Activated CD8-positive, alpha-beta T cell treated with anti-CD3 and anti-CD28 coated beads for 36 hours (primary cell): ENCODE measurements at regions not wholly inside any gene's neighbourhood (a gene's known extent, or its start where the extent isn't known, plus 50 kb on each side); places are given as distances from the start of the nearest gene placed in this dataset.
"Not testable (repeated sequence)": the region's sequence is repeated elsewhere in the genome, so short reads cannot be mapped to it uniquely, and the experiment has no call there.

Source experiments
- ATAC-seq: fragments of 200-7000 bp; cut with Tn5 transposase; one replicate; pipeline ENCODE4 v1.10.0; 2021; ENCODE audit warnings: mild to moderate bottlenecking, moderate library complexity
- CTCF ChIA-PET: fragments of 350-600 bp; sonication (Branson Sonifier 250); formaldehyde crosslinking; loops from one replicate; lab custom pipeline; 2021; ENCODE audit warnings: antibody characterized with exemption; lab: Charles Lee
- POLR2A ChIA-PET: fragments of 350-600 bp; sonication (Branson Sonifier 250); formaldehyde crosslinking; loops from one replicate; lab custom pipeline; 2021; ENCODE audit warnings: antibody characterized with exemption; lab: Charles Lee
- DNase-seq: peaks from one replicate; pipeline ENCODE4 v3.0.0-alpha.2; 2020
- H3K27ac Mint-ChIP-seq: one replicate; pipeline ENCODE4 v1.8.0; 2021; ENCODE audit warnings: mild to moderate bottlenecking, mixed read lengths
- H3K27me3 Mint-ChIP-seq: one replicate; pipeline ENCODE4 v1.8.0; 2021; ENCODE audit warnings: mixed read lengths
- H3K36me3 Mint-ChIP-seq: one replicate; pipeline ENCODE4 v1.8.0; 2021; ENCODE audit warnings: low read depth, mixed read lengths
- H3K4me1 Mint-ChIP-seq: one replicate; pipeline ENCODE4 v1.8.0; 2021; ENCODE audit warnings: low read depth, mixed read lengths
- H3K4me3 Mint-ChIP-seq: one replicate; pipeline ENCODE4 v1.8.0; 2021; ENCODE audit warnings: mild to moderate bottlenecking, moderate library complexity, mixed read lengths
- H3K9me3 Mint-ChIP-seq: one replicate; pipeline ENCODE4 v1.8.0; 2021; ENCODE audit warnings: mixed read lengths
- intact Hi-C: fragments of 100-400 bp; cut with micrococcal nuclease; formaldehyde crosslinking; loops from one replicate; pipeline ENCODE4 v1.10.0; 2022
- TF ChIP-seq, protein P1 (sequence below): fragments of 200-600 bp; IDR thresholded peaks from one replicate; pipeline ENCODE4 v1.8.0; 2022; ENCODE audit warnings: antibody characterized with exemption, mild to moderate bottlenecking

DNA sequence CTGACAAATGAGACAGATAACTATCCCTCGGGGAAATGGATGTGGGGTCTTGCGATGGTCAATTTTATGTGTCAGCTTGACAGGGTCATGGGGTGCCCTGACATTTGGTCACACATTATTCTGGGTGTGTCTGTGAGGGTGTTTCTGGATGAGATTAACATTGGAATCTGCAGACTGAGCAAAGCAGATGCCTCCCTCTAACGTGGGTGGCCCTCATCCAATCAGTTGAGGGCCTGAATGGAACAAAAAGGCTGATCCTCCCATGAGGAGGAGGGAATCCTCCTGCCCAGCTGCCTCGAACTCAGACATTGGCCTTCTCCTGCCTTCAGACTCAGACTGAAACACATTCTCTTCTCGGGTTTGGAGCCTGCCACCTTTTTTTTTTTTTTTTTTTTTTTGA, 69.0 kb downstream of the MINAR1 start:
- peaks cover 4% of the 10 kb centered on the region for H3K27me3 Mint-ChIP-seq
- H3K4me1 Mint-ChIP-seq, result no peaks in the 10 kb centered on the region
- POLR2A ChIA-PET, result no interaction called here
- intact Hi-C loops, result no loop called here
- CTCF ChIA-PET, result no interaction called here
- H3K4me3 Mint-ChIP-seq, result no peak overlapping the region
- no peak overlapping the region for H3K27ac Mint-ChIP-seq
- H3K36me3 Mint-ChIP-seq, result no peaks in the 10 kb centered on the region
- no peaks in the 10 kb centered on the region for H3K9me3 Mint-ChIP-seq
- ATAC-seq (no peak), DNase-seq (no peak)
- TF ChIP-seq, protein P1, sequence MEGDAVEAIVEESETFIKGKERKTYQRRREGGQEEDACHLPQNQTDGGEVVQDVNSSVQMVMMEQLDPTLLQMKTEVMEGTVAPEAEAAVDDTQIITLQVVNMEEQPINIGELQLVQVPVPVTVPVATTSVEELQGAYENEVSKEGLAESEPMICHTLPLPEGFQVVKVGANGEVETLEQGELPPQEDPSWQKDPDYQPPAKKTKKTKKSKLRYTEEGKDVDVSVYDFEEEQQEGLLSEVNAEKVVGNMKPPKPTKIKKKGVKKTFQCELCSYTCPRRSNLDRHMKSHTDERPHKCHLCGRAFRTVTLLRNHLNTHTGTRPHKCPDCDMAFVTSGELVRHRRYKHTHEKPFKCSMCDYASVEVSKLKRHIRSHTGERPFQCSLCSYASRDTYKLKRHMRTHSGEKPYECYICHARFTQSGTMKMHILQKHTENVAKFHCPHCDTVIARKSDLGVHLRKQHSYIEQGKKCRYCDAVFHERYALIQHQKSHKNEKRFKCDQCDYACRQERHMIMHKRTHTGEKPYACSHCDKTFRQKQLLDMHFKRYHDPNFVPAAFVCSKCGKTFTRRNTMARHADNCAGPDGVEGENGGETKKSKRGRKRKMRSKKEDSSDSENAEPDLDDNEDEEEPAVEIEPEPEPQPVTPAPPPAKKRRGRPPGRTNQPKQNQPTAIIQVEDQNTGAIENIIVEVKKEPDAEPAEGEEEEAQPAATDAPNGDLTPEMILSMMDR, result no peak

DNA sequence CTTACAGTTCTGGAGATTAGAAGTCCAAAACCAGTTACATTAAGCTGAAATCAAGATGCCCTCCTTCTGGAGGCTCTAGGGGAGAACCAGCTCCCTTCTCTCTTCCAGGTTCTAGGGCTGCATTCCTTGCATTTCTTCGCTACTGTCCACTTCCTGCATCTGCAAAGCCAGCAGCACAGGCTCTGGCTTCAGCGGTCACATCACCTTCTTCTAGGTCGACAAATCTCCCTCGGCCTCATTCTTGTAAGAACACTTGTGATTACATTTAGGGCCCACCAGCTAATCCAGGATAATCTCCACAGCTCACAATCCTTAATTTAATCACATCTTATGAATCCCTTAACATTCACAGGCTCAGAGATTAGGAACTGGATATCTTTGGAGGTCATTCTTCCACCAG, 73.8 kb downstream of the MINAR1 start:
- Mint-ChIP-seq H3K4me3 (no peak overlapping the region), H3K27me3 (no peaks in the 10 kb centered on the region), H3K9me3 (no peaks in the 10 kb centered on the region), H3K36me3 (no peaks in the 10 kb centered on the region), H3K27ac (no peak overlapping the region), H3K4me1 (no peaks in the 10 kb centered on the region)
- ATAC-seq, result no peak
- CTCF ChIA-PET, result interaction anchor here (1.3 kb wide), 1 partner anchor 166 kb away, joined by 4 read pairs; no protein-coding TSS in a partner anchor
- TF ChIP-seq, protein P1, result no peak
- POLR2A ChIA-PET, result no interaction called here
- intact Hi-C loops, result no loop called here
- DNase-seq, result no peak

- H3K36me3 Mint-ChIP-seq, H3K4me1 Mint-ChIP-seq: not testable (repeated sequence)
Observed at GRCh38 chr15:79512844-79513243, 80.7 kb downstream of the MINAR1 start.

GRCh38 chr15:79513417-79513816, 81.3 kb downstream of the MINAR1 start:
- POLR2A ChIA-PET, result no interaction called here
- CTCF ChIA-PET, result no interaction called here
- H3K27ac Mint-ChIP-seq, result no peak overlapping the region
- H3K9me3 Mint-ChIP-seq, result no peaks in the 10 kb centered on the region
- DNase-seq, result no peak
- TF ChIP-seq, protein P1, result no peak
- intact Hi-C loops, result no loop called here
- H3K4me1 Mint-ChIP-seq, result no peaks in the 10 kb centered on the region
- no peak overlapping the region for H3K4me3 Mint-ChIP-seq
- H3K36me3 Mint-ChIP-seq, result no peaks in the 10 kb centered on the region
- H3K27me3 Mint-ChIP-seq, result peaks cover 7% of the 10 kb centered on the region
- ATAC-seq, result no peak

More at GRCh38 chr15:79512844-79513243, 80.7 kb downstream of the MINAR1 start:
- CTCF ChIA-PET, DNase-seq, ATAC-seq, H3K9me3 Mint-ChIP-seq, H3K27me3 Mint-ChIP-seq, POLR2A ChIA-PET, H3K4me3 Mint-ChIP-seq, H3K27ac Mint-ChIP-seq, intact Hi-C loops: not testable (repeated sequence)

DNA sequence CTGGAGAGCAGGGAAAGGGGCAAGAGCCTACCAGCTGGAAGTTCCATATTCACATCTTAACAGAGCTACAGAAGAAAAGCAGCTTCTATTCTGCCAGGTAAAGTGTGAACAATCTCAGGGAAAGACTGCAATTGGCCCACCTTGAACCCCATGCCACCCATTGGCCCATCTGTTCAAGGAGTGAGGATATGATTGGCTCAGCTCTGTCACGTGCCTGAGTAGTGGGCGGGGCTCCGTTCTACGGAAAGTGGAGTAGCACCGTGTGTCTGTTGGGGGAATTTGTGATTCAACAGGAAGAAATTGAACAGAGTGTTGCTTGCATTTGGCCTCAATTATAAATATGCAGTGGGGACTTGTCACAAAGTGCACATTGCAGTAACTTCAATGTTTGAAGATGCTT, 81.8 kb downstream of the MINAR1 start:
- Mint-ChIP-seq H3K4me3 (no peak overlapping the region), H3K9me3 (no peaks in the 10 kb centered on the region), H3K4me1 (no peaks in the 10 kb centered on the region), H3K27me3 (peaks cover 7% of the 10 kb centered on the region), H3K36me3 (no peaks in the 10 kb centered on the region), H3K27ac (no peak overlapping the region)
- CTCF ChIA-PET, result no interaction called here
- TF ChIP-seq, protein P1, result no peak
- DNase-seq (no peak), ATAC-seq (no peak)
- POLR2A ChIA-PET, result interaction anchor here (1.1 kb wide), 1 partner anchor 20 kb away, joined by 3 read pairs; no protein-coding TSS in a partner anchor
- intact Hi-C loops, result no loop called here
